ENCODE measurements at regions not wholly inside any gene's neighbourhood (a gene's known extent, or its start where the extent isn't known, plus 50 kb on each side); places are given as distances from the start of the nearest gene placed in this dataset.

DNA sequence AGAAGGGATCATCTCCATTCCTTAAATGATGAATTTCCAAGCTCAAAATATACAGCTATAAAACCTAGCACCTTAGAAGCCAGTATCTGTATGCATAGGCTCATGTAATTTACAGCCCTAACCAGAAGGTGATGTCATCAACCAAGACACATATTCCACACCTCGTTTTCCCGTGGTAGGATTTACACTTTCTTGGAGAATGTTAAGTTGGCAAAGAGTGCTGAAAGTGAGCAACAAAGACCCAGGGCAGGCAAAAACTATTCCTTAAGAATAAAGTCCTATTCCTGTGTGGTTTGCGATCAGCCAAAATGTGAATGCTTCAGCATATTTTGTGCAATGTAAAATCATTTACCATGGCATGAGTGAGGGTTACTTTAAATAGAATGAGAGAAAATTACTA is 247.1 kb downstream of the OSR1 start:
- no peaks in the 10 kb centered on the region for H3K9me3 ChIP-seq (replicated peaks; ENCODE audit: control insufficient read depth, insufficient read depth, low read length)
- H3K4me1 ChIP-seq (ENCODE audit: control insufficient read depth, extremely low read depth, insufficient read depth, low read length), result no peaks in the 10 kb centered on the region
- no peak overlapping the region for H3K4me3 ChIP-seq (replicated peaks in 1 of 3; ENCODE audit: insufficient read depth in 1 of 3, low read depth in 1 of 3, low read length in 3 of 3)
- no peaks in the 10 kb centered on the region for H3K36me3 ChIP-seq (ENCODE audit: control insufficient read depth in 2 of 2, extremely low read depth in 1 of 2, insufficient read depth in 2 of 2, low read length in 2 of 2)
- BruUV-seq (replicated peaks), result no TSS peak
- CTCF ChIA-PET, result interaction anchor here (1.4 kb wide), 1 partner anchor 9 kb away, joined by 3 read pairs; no protein-coding TSS in a partner anchor
- no peak overlapping the region for H3K4me2 ChIP-seq (ENCODE audit: insufficient read depth, low read length)
- no peaks in the 10 kb centered on the region for H3K27me3 ChIP-seq (ENCODE audit: control insufficient read depth in 2 of 2, insufficient read depth in 2 of 2, low read length in 2 of 2)
- no peaks in the 10 kb centered on the region for H3K79me2 ChIP-seq (ENCODE audit: control insufficient read depth, insufficient read depth, low read length)
- DNase-seq (ENCODE audit: low read depth, low spot score) (no peak), FAIRE-seq (no peak)
- H3K27ac ChIP-seq (ENCODE audit: insufficient read depth, low read depth, low read length), result no peak overlapping the region
- H4K20me1 ChIP-seq (replicated peaks; ENCODE audit: control insufficient read depth, extremely low read depth, insufficient read depth, low read length), result no peaks in the 10 kb centered on the region
- dilution Hi-C loops (cut with MboI; ENCODE audit: extremely low pct_ligation_motif_present, low sequenced_read_pairs), result no loop called here
- H3K9me1 ChIP-seq (replicated peaks; ENCODE audit: control insufficient read depth, extremely low read depth, insufficient read depth, low read length), result no peaks in the 10 kb centered on the region
- no peak overlapping the region for H3K9ac ChIP-seq (replicated peaks; ENCODE audit: extremely low read depth, insufficient read depth, low read length)
- POLR2A ChIA-PET, result no interaction called here
- no peak overlapping the region for H2AFZ ChIP-seq (ENCODE audit: low read depth, low read length)
- TF ChIP-seq, protein P1, sequence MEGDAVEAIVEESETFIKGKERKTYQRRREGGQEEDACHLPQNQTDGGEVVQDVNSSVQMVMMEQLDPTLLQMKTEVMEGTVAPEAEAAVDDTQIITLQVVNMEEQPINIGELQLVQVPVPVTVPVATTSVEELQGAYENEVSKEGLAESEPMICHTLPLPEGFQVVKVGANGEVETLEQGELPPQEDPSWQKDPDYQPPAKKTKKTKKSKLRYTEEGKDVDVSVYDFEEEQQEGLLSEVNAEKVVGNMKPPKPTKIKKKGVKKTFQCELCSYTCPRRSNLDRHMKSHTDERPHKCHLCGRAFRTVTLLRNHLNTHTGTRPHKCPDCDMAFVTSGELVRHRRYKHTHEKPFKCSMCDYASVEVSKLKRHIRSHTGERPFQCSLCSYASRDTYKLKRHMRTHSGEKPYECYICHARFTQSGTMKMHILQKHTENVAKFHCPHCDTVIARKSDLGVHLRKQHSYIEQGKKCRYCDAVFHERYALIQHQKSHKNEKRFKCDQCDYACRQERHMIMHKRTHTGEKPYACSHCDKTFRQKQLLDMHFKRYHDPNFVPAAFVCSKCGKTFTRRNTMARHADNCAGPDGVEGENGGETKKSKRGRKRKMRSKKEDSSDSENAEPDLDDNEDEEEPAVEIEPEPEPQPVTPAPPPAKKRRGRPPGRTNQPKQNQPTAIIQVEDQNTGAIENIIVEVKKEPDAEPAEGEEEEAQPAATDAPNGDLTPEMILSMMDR (IDR thresholded peaks at IDR 0.05; ENCODE audit: extremely low read depth in 1 of 2, insufficient read depth in 1 of 2, low read depth in 1 of 2, low read length in 2 of 2), result no peak
- TF ChIP-seq POLR2A (IDR thresholded peaks at IDR 0.05; ENCODE audit: low read depth, low read length) (no peak), FOS (IDR thresholded peaks at IDR 0.05; ENCODE audit: borderline replicate concordance, insufficient read depth, low read length) (no peak), EZH2 (IDR thresholded peaks at IDR 0.05; ENCODE audit: borderline replicate concordance, low read depth, low read length, severe bottlenecking) (no peak), GATA2 (IDR thresholded peaks at IDR 0.05; ENCODE audit: insufficient read depth, insufficient read length, low read depth, low read length) (no peak), MAX (IDR thresholded peaks at IDR 0.05; ENCODE audit: insufficient read depth, insufficient read length) (no peak), JUN (IDR thresholded peaks at IDR 0.05; ENCODE audit: borderline replicate concordance, insufficient read depth, insufficient read length, low read depth) (no peak), MYC (IDR thresholded peaks at IDR 0.05; ENCODE audit: low read depth, low read length) (no peak), POLR2AphosphoS5 (IDR thresholded peaks at IDR 0.05; ENCODE audit: insufficient read depth, low read depth, low read length) (no peak)
- intact Hi-C loops (cut with micrococcal nuclease), result no loop called here

Data from endothelial cell of umbilical vein (primary cell).